NCI-H1930 (cell line): ENCODE measurements at regions not wholly inside any gene's neighbourhood (a gene's known extent, or its start where the extent isn't known, plus 50 kb on each side); places are given as distances from the start of the nearest gene placed in this dataset.

ENCODE experiments used
- DNase-seq, 2 experiments: peaks; one replicate each; lab custom pipeline; 2025; lab: John Stamatoyannopoulos, UW

- DNase-seq = no peak
Measured at GRCh38 chr5:174288439-174288838, 242.9 kb downstream of the NSG2 start.

GRCh38 chr5:174291162-174291561 is 245.7 kb downstream of the NSG2 start:
- DNase-seq = no peak

GRCh38 chr5:174292348-174292747 is 246.8 kb downstream of the NSG2 start:
- DNase-seq = no peak

- no peak for DNase-seq
Measured at GRCh38 chr5:174293006-174293405, 247.5 kb downstream of the NSG2 start.

DNA sequence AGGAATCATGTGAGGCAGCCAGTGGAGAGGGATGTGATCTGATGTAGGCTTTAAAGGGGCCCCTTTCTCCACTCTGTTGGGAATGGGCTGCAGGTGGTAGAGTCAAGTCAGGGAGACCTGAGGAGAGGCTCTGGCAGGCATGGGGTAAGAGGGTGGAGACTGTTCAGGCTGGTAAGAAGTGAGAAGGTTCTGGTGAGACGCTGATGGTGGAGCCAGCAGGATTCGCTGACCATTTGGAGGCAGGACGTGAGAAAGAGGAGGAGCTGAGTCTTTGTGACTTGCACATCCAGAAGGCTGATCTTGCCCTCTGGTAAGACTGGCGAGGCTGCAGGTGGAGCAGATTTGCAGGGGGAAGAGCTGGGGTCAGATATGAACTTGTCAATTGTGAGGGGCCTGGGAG is 248.0 kb downstream of the NSG2 start:
- DNase-seq = no peak

GRCh38 chr5:174294891-174295620 is 249.6 kb downstream of the NSG2 start:
- no peak for DNase-seq

GRCh38 chr5:174295702-174296436 is 250.4 kb downstream of the NSG2 start:
- DNase-seq = no peak

DNA sequence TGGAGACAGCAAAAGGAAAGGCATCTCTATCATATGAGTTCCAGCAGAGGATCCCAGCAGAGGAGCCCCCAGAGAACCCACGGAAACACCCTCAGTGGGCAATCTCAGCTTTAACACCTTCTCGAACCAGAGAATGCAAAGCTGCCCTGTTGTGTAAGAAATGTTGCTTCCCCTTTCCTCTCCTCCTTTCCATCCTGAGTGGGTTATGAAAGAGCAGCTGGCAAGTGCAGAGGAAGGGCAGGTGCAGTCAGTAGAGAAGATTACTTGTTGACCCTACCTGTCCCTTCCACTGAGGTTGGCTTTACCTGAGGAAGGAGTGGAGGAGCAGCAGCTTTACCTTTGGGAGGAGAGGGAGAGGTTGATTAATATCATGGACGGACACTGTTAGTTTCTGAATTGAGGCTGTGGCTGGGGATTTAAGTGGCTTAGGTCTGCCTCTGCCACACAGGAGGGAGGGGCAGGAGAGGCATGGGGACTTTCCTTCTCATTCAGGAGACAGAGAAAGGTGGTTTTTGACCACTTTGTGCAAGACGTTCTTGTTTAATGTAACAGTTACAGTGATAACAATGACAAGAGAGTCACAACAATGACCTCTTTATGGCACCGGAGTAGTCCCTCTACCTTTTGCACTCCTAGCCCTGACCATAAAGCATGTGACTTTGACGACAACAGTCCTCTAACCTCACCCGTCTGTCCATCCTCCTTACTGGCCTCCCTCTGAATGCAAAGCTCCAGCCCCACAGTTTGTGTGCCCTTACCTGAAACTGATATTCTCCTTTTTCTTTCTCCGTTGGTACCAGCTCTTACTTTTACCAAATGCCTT is 254.8 kb downstream of the NSG2 start:
- no peak for DNase-seq

DNA sequence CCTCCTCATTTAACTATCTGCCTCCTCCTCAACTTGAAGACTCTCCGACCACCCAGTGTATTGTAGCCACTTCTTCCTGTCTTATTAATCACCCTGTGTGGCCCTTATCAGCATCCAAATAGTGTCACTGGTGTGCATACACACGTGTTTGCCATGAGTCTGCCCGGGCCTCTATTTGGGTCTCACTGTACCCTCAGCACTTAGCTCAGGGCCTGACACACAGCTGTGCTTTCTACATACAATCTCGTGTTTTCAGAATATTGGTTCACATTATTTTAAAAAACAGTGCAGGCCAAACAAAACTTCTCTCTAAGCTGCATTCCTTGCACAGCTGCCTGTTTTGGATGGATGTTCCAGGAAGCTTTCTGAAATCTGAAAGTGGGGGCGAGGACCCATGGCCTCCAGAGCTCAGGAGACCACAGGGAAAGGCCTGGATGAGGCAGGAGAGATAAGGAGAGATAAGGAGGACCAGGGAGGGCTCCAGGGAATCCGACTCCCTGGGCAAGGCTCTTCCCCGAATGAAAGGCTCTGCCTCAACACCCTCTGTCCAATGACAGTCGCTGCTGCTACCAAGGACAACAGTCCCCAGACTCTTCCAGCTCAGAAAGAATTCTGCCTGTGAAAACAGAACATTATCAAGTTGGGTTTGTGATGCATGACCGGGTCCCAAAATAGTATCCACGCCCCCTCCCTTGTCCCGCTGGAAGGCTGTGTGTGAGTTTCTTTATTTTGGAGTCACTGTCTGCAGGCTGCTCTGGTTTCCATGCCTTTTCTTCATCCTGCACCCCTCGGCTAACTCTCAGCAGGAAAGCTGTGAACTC is 255.6 kb downstream of the NSG2 start:
- DNase-seq = no peak

- no peak for DNase-seq
Measured at GRCh38 chr5:174301848-174302625, 256.5 kb downstream of the NSG2 start.

DNA sequence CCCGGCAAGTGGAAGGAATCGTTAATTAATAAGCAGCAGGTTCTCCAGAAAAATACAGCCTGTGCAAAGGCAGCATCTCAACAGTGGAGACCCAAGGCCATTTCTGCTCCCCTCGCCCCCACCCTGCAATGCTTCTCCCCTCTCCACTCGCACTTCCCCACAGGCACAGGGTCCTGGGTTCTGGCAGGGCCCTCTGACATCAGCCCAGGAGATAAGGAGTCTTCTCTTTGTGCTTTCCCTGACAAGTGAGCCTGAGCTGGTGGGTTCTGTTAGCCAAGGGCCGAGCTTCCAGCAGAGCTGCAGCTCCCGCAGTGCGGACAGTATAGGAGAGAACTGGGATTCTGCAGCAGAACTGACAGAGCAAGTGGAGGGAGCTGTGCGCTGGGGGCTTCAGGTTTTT is 257.5 kb downstream of the NSG2 start:
- no peak for DNase-seq

- DNase-seq = no peak
Measured at GRCh38 chr5:174303437-174304045, 258.0 kb downstream of the NSG2 start.

- DNase-seq = no peak
Measured at GRCh38 chr5:174305241-174305681, 259.8 kb downstream of the NSG2 start.

DNA sequence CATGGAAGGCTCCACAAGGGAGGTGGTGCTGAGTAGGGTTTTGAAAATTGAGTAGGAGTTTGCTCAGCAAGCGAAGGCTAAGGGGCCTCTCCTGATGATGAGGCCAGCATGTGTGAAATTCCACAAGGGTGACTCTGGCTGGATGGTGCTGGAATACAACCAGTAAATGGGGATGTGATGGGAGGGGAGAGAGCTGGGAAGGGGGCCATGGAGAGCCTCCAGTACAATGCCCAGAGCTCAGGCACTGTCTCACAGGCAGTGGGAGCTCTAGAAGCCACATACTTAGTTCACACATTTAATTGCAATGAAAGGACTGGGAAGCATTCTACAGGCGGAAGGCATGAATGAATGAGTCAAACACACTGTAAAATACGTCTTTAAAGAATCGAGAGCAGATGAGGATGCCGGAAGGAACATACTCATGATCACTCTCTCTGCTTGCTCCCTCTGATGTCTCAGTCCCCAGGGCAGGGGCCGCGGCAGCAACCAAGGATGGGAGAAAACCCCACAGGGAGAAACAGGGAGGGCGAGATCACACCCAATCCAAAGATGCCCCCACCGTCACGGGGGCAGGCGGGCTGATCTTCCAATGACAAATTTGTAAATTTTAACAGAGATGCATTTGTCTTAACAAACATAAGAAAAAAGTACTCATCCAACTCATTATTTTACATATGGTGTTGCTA is 261.0 kb downstream of the NSG2 start:
- DNase-seq = no peak

DNA sequence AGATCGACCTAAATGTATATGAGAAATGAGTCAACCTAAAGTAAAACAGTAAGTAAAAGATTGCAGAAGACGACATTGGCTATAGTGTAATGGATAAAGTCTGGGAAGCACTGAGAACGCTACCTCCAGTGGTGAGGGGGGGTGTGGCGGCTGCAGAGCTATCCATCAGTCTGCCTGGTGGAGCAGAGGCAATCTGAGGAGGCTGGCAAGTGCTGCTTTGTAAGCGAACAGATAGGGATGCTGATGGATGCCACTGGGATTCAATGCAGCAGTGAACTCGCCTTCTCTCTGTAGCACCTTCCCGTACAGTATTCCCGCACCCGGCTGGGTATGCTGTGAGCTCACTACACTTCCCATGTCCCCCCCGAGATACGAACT is 261.5 kb downstream of the NSG2 start:
- DNase-seq = no peak

DNA sequence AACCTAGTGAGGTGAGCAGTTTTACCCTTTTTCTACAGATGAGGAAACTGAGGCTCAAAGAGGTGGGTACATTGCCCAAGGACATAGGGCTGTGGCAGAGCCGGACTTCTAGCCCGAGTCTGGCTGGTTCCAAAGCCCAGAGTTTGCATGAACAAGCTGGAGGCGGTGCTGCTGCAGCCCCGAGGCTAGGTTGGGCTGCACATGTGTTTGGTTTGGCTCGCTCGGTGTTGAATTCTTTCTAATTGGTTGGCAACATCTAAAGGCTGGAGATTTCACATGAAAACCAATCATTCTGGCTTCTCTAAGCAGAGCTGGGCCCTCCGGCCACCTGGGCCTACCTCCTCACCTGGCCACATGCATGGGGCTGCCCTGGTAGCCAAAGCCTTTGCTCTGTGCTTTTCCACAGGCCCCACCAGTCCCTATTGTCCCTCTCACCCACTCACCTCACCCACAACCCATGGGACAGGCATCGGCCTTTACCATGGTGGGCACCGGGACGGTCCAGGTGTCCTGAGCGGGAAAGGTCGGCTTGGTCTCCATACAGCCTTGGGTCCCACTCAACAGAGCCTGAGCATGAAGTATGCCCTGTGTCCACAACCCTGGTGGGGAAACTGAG is 262.3 kb downstream of the NSG2 start:
- DNase-seq = no peak

- no peak for DNase-seq
Measured at GRCh38 chr5:174309131-174309795, 263.8 kb downstream of the NSG2 start.

- DNase-seq = no peak
Measured at GRCh38 chr5:174310243-174310642, 264.7 kb downstream of the NSG2 start.

- DNase-seq = no peak
Measured at GRCh38 chr5:174310706-174311105, 265.2 kb downstream of the NSG2 start.
